Left ventricle myocardium inferior (tissue), 1 donor: ENCODE measurements at regions not wholly inside any gene's neighbourhood (a gene's known extent, or its start where the extent isn't known, plus 50 kb on each side); places are given as distances from the start of the nearest gene placed in this dataset.
A peak's percentile ranks its signal among the peaks of the same experiment; 100 is the strongest.

ENCODE experiments used
- DNase-seq: peaks from one replicate; pipeline ENCODE4 v3.0.0-alpha.2; 2020
- H3K27ac ChIP-seq: fragments of 200-600 bp; replicated peaks from 2 replicates; pipeline ENCODE4 v1.8.0; 2021
- H3K27me3 ChIP-seq: fragments of 200-600 bp; 2 replicates; pipeline ENCODE4 v1.8.0; 2021; ENCODE audit warnings: low read depth
- H3K36me3 ChIP-seq: fragments of 200-600 bp; 2 replicates; pipeline ENCODE4 v1.8.0; 2021
- H3K4me1 ChIP-seq: fragments of 200-600 bp; 2 replicates; pipeline ENCODE4 v1.8.0; 2021
- H3K4me3 ChIP-seq: fragments of 200-600 bp; 2 replicates; pipeline ENCODE4 v1.8.0; 2021; ENCODE audit warnings: mild to moderate bottlenecking, moderate library complexity
- H3K9me3 ChIP-seq: fragments of 200-600 bp; replicated peaks from 2 replicates; pipeline ENCODE4 v1.8.0; 2021
- intact Hi-C: fragments of 100-400 bp; cut with micrococcal nuclease; formaldehyde crosslinking; loops from one replicate; pipeline ENCODE4 v1.11.0; 2022
- TF ChIP-seq, protein P1 (sequence below): fragments of 200-600 bp; IDR thresholded peaks from 2 replicates; pipeline ENCODE4 v1.8.0; 2021; ENCODE audit warnings: antibody characterized with exemption, mild to moderate bottlenecking, borderline replicate concordance
- donor health status: DM: no; HTN: yes; CAD: no; lungs with severe emphysema.

DNA sequence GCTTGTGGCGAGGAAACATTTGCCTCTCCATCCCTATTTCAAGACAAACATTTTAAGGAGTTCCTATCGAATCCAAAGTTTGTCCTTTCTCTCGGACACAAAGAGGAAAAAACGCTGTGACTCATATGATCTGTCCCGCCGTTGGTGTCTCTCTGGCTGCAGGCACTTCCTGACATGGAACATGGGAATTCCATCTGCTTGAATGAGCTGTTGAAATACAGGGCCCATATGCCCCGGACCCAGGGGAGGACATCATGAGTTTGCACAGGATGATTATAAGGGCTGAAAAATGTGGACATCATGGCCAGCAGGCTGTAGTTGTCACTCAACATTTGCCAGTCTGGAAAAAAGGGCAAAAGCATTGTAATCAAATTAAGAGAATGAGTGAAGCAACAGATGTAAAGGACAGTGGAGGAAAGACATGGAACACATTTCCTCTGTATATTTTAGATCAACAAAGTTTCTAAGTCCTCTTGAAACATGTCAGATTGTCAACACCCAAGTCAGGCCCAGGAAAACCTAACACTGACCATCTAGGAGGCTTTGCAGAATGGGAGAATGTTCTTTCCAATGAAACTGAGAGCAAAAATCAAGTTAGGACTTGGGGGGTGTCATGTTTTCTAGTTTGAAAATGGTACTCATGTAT, 103.2 kb upstream of the SMIM21 start:
- TF ChIP-seq, protein P1, sequence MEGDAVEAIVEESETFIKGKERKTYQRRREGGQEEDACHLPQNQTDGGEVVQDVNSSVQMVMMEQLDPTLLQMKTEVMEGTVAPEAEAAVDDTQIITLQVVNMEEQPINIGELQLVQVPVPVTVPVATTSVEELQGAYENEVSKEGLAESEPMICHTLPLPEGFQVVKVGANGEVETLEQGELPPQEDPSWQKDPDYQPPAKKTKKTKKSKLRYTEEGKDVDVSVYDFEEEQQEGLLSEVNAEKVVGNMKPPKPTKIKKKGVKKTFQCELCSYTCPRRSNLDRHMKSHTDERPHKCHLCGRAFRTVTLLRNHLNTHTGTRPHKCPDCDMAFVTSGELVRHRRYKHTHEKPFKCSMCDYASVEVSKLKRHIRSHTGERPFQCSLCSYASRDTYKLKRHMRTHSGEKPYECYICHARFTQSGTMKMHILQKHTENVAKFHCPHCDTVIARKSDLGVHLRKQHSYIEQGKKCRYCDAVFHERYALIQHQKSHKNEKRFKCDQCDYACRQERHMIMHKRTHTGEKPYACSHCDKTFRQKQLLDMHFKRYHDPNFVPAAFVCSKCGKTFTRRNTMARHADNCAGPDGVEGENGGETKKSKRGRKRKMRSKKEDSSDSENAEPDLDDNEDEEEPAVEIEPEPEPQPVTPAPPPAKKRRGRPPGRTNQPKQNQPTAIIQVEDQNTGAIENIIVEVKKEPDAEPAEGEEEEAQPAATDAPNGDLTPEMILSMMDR: no peak
- Histone ChIP-seq H3K27me3 (peaks cover 36% of the 10 kb centered on the region), H3K4me3 (no peak overlapping the region), H3K9me3 (no peaks in the 10 kb centered on the region), H3K27ac (no peak overlapping the region), H3K4me1 (no peaks in the 10 kb centered on the region), H3K36me3 (no peaks in the 10 kb centered on the region)
- peak; percentile 66 for DNase-seq
- intact Hi-C loops: no loop called here

DNA sequence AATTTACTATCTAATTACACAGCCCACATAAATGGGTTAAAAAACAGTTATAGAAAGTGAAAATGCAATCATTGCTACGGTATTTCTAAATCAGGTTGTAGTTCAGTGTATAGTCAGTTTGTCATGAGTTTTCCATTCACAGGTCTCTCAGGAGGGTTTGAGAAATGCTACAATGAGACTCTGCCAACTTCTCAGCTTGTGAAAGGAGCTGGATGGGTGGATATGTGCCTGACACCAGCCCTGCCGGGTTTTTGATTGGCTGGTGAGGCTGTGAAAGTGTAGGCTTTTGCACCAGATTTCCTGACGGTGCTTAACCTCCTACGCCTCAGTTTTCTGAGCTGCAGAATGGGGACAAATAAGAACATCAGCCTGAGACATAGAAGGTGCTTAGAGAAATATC, 102.6 kb upstream of the SMIM21 start:
- Histone ChIP-seq H3K9me3 (no peaks in the 10 kb centered on the region), H3K27me3 (peaks cover 36% of the 10 kb centered on the region), H3K36me3 (no peaks in the 10 kb centered on the region), H3K27ac (no peak overlapping the region), H3K4me3 (no peak overlapping the region), H3K4me1 (no peaks in the 10 kb centered on the region)
- intact Hi-C loops: no loop called here
- DNase-seq: no peak
- TF ChIP-seq, protein P1: no peak

DNA sequence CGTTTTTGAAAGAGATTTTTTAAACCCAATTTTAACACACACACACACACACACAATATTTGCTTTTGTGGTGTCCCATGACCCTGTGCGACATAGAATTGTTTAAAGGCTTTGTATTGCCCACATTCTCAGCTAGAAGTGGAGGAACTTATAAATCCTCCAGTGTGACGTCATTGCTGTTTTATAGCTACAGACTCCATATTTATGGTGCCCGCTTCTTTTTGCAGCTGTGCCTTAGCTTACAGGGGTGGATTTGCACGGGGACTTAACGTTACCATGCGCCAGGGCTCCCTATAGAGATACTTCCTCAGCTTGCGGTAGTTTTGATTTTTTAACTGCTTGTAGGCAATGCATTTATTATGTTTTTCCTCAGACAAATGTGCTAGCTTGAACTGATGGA, 101.9 kb upstream of the SMIM21 start:
- H3K4me1 ChIP-seq: no peaks in the 10 kb centered on the region
- intact Hi-C loops: no loop called here
- peaks cover 36% of the 10 kb centered on the region for H3K27me3 ChIP-seq

DNA sequence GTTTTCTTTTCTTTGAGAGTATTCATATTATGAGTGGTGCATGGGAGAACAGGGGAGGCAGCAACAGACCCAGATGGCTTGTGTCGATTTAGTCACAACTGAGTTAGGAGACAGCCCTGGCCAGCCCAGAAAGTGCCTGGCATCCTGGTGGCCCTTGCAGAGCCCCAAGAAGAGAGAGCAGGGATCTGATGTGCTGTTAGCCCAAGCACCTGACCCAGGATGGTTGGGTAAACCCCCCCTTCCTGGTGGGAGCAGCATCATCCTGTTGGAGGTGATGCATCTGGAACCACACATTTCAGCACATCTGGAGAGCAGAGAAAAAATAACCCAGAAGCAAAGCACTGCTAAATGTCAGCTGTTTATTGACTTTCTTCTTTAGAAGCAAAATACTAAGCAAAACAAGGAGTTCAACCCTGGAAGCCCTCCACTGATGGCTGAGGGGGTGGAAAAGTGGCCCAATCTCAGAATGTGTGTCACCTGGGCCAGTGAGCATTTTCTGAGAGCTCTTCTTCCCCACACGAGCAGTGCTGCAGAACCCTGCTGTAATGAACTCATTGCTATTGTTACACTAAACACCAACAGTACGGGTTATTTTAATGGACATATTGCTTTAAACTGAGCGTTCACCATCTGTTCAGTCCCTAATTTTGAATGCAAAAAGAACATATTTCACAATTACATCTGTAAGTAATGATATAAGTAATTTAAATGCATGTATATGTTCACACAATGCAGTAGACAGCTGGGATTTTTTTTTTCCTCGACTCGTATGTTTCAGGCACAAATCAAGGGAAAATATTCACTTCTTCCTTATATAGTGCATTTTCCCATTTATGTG, 100.6 kb upstream of the SMIM21 start:
- no peaks in the 10 kb centered on the region for H3K36me3 ChIP-seq
- intact Hi-C loops: no loop called here
- no peak overlapping the region for H3K4me3 ChIP-seq
- H3K9me3 ChIP-seq: no peaks in the 10 kb centered on the region
- TF ChIP-seq, protein P1: no peak
- no peak for DNase-seq
- no peak overlapping the region for H3K27ac ChIP-seq
- H3K4me1 ChIP-seq: no peaks in the 10 kb centered on the region
- H3K27me3 ChIP-seq: peaks cover 36% of the 10 kb centered on the region

More for the DNA sequence above, 101.9 kb upstream of the SMIM21 start:
- Histone ChIP-seq H3K36me3 (no peaks in the 10 kb centered on the region), H3K9me3 (no peaks in the 10 kb centered on the region), H3K27ac (no peak overlapping the region), H3K4me3 (no peak overlapping the region)
- no peak for DNase-seq
- TF ChIP-seq, protein P1: no peak

DNA sequence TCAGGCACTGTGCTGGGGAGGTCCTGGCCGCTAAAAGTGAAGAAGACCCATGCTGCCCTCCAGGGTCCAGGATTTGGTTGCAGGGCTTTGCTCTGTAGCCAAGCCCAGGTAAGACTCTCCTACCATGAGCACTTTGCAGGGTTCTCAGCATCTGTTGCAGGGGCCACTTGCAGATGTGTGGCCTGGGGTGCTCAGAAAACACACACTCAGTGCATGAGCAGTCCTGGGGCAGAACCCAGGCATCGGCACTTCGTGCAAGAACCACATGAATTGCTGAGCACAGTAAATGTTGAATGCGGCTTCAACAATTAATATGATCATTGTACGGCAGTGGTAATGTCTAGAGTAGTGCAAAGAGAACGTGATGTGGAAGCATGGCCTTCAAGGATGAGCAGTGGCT, 98.5 kb upstream of the SMIM21 start:
- TF ChIP-seq, protein P1: no peak
- no peaks in the 10 kb centered on the region for H3K4me1 ChIP-seq
- H3K27ac ChIP-seq: no peak overlapping the region
- peaks cover 28% of the 10 kb centered on the region for H3K27me3 ChIP-seq
- H3K36me3 ChIP-seq: no peaks in the 10 kb centered on the region
- intact Hi-C loops: no loop called here
- H3K4me3 ChIP-seq: no peak overlapping the region
- H3K9me3 ChIP-seq: no peaks in the 10 kb centered on the region
- DNase-seq: no peak
